SW480 (cell line): ENCODE measurements at regions not wholly inside any gene's neighbourhood (a gene's known extent, or its start where the extent isn't known, plus 50 kb on each side); places are given as distances from the start of the nearest gene placed in this dataset.
A peak's percentile ranks its signal among the peaks of the same experiment; 100 is the strongest.

Experiments
- DNase-seq: peaks from one replicate; pipeline ENCODE4 v3.0.0-alpha.2; 2016; ENCODE audit warnings: low spot score

DNA sequence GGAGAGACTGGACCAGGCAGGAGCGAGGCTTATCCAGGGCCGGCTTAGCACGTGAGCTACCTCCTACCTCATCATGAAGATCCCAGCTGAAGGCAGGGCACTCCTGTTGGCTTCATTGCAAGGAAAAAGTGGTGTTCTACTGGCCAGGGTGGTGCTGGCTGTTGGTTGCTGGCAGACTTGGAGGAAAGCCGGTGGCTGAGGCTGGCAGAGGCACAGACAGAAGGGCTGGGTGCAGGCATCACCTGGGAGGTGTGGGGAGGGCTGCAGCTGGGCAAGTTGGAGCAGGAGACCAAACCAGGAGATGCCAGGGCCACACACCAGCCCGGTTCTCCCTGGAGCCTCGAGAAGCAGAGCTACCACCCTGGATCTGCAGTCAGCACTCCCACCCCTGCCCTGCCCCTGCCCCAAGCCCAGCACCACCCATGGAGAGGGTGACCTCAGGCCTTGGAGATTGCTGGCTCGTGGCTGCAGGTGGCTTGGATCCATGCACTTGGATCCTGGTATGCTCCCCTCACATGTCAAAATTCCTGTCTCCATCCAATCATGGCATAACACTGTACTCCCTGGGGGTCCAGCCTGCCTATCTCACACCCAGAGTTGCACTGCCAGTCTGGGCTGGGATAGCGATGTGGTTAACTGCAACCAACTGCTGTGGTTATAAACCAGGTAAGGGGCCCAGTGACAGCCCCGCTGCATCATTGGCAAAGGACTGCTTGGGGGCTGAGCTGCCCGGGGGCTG is 49.7 kb downstream of the GLI2 start:
- no peak for DNase-seq

DNA sequence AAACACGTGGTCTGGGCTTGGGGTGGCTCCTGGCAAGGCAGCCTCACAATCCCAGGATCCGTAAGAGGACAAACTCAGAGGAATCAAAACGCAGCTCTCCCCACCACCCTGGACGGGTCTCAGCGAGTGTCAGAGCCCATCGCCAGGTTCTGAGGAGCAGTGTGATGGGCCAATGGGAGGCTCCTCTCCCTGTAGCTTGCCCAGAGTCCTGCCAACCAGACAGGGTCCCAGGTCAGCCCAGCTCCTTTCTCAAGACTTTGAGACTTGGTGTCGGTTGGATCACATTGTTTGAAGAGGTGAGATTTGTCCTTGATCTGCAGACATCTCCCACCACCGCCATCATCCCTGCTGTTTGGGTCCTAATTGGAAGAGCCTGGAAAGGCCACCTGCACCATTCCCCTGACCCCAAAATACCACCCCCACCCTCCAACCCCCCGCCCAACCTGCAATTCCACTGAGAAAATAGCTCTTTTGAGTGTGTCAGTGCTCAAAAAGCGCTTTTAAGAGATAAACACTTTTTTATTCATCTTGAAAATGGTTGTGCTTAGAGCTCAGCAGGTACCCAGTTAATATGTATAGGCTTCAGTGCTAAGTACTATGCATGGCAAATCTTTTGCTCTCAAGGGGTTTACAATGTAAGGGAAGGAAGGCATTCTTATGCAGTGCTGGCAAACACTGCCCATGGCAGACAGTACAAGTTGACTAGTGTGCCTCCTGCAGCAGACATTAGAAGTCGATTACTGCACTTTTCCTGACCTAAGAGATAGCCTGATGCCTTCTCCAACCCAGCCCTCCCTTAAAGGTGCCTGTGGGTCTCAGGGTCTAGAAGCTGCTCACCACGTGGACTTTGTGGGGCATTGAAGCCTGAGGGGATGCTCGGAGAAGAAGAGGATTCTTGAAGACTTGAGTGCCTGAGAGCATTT is 50.6 kb downstream of the GLI2 start:
- no peak for DNase-seq

GRCh38 chr2:120787111-120787821 is 51.6 kb downstream of the GLI2 start:
- no peak for DNase-seq

DNA sequence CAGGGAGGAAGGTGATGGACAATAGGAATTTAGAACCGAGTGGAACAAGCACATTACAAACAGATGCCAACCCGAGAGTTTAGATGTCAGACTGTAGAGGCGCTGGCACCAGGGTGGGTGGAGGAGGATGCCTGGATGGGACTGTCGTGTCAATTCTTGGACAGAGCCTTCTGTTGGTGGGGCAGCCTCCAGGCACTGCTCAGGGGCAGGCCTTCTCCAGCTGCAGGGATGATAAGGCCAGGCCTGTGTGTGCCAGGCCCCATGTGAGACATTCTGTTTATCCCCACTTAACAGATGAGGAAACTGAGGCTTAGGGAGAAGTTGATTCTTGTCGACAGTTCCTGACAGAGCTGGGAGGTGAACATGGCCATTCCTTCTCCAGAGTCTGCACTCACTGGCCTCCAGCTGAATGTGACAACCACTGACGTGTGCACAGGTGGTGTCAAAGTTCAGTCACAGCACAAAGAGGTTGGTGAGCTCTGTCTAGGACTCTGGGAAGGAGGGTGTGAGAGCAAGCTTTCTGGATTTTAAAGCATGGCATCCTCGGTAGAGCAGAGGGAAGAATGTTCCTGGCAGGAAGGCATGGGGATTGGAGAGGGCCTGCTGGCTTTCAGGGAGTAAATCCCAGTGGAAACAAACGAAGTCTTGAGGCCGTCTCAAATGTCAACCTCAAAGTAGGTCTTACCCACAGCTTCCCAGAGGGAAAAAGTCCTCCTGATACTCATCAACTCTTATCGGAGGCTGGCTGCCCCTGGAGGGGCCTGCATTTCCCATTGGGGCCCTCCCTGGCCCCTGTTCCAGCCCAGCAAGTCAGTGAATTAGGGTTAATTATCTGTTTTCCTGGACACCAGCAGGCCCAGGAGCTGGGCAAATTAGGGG is 52.4 kb downstream of the GLI2 start:
- DNase-seq, result no peak

- no peak for DNase-seq
Measured at GRCh38 chr2:120791243-120791961, 55.7 kb downstream of the GLI2 start.

DNA sequence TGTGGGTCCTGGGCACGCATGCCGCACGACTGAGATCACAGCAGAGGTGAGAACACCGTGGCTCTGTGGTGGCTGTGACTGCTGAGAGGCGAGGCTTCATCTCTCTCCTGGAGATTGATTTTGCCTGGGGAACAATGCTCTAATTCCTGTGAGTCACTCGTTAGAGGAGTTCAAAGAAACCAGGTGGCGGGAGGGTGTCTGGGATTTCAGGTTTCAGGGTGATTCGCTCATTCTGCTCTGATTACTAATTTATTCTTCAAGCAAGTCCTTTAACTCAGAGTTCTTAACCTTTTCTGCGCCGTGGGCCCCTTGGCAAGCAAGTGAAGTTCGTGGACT is 56.3 kb downstream of the GLI2 start:
- DNase-seq, result peak; percentile 86

DNA sequence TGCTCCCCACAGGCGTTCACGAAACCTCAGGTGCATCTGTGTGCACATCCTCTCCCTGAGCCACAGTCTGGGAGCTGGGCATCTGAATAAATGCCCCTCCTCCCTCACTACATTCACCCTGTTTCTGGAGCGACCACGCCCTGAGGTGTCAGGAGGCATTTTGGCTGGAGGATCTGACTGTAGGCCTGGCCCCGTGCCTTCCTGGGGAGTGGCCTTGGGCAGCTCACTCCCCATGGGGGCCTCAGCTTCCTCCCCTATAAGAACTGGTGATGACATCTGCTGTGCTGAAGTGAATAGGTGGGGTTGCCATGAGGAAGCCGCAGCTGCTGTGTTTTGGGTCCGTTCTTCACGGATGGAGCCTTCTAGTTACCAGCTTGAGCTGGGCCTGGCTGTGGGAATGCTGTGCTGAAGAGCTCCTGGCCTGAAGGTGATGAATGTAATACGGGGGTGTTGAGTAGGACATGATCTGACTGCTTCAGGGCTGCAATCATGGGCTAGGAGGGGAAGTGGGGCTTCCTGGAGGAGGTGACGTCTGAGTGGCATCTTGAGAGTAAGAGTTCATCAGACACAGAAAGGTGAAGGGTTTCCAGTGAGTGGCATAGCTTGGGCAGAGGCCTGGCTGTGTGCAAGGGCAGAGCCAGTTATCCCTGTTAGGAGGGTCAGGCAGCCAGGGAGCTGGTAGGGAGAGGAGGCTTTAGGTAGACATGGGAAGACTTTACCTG is 58.2 kb downstream of the GLI2 start:
- DNase-seq, result peak; percentile 53

GRCh38 chr2:120794716-120795115 is 59.0 kb downstream of the GLI2 start:
- no peak for DNase-seq

GRCh38 chr2:120796094-120796493 is 60.4 kb downstream of the GLI2 start:
- no peak for DNase-seq

DNA sequence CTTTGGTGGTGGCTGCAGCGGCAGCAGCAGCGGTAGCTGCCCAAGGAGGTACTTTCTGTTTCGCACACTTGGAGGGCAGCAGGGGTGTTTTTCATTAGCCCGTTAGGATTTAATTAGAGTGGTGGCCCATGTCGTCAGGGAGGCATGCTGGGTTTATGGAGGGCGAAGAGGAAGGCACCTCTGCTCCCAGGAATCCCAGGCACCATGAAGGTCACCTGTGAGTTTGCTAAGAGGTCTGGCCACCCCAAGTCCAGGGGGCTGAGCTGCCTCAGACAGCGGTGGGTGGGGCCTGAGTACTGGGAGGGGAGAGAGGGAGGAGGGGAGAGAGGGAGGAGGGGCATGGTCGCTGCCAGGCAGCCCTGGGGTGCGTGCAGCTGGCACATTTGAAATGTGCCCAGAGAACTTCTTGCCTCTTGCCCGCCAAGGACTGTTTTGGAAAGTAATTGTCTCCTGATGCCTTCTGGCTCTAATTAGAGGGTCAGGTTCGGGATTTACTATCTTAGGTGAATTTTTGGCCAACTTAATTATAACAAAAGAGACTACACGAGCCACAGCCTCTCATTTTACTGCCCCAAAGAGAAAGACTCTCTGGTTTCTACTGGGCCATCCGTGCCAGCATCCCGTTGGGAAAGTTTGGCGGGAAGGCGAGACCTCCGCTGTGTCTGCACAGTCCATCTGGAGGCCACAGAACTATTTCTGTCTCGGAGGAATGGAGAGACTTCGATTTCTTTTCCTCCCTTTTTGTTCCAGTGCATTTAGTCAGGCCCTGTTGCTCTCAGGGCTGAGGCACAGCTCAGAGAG is 62.0 kb downstream of the GLI2 start:
- no peak for DNase-seq

- DNase-seq, result no peak
Measured at GRCh38 chr2:120798567-120799247, 63.0 kb downstream of the GLI2 start.

DNA sequence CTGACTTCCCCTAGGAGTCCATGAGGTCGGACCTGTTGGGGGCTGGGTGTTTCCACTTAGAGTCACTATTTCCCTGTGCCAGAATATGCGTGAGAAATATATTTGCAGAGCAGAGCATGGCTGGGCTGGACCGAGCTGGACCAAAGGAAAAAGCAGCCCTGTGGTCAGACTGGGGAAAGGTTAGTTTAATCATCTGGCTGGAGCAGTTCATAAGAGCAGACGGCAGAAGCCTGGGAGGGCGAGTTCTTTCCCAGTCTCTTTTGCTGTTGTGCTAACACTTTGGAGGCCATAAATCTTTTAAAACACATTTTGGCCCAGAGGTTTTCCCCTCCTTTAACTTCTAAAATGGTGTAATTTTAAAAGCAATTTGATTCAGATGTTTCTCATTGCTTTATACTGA is 66.5 kb downstream of the GLI2 start:
- no peak for DNase-seq

DNA sequence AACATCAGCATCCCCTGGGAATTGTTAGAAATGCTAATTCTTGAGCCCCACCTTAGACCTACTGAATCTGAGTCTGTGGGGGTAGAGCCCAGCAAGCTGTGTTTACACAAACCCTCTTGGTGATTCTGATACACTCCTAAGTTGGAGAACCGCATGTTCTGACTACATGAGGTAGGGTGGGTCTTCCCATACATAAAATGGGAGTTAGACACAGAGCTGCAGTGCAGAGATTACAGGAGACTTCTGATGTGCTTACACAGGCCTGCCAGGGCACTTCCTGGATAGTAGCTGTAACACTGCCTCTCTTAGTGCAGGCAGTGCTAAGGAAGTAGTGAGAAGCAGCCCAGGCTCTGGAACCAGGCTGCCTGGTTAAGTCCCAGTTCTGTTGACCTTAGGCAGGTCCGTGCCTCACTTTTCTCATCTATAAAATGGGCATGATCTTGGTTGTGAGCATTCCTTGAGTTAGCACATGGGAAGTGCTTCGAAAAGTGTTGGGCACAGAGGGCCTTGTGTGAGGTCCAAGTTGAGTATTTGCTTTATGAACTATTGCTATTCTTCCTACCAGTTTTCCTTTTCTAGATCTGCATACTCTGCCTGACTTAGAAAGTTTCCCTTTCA is 67.3 kb downstream of the GLI2 start:
- no peak for DNase-seq

- DNase-seq, result peak; percentile 53
Measured at GRCh38 chr2:120803764-120804335, 68.2 kb downstream of the GLI2 start.

DNA sequence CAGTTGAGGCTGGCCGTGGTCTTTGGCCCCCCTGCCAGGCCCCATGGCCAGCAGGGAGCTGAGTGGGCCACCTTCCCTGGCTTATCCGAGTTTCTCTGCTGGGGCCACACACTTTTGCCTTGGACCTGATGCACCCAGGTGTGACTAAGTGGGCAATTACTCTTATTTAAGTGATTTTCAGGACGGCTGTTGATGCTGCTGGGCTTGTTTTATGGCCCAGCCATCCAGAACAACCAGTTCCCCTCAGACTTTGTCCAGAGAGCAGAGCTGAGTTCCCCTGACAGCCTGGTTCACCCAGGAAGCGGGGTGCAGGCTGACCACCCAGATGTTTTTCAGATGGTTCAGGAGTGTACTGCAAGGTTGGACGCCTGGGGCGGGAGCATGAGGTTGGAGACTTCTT is 68.8 kb downstream of the GLI2 start:
- DNase-seq, result no peak

GRCh38 chr2:120805011-120805410 is 69.3 kb downstream of the GLI2 start:
- no peak for DNase-seq

- DNase-seq, result no peak
Measured at GRCh38 chr2:120805602-120806001, 69.9 kb downstream of the GLI2 start.

GRCh38 chr2:120807751-120808150 is 72.1 kb downstream of the GLI2 start:
- no peak for DNase-seq
